ENCODE measurements at regions not wholly inside any gene's neighbourhood (a gene's known extent, or its start where the extent isn't known, plus 50 kb on each side); places are given as distances from the start of the nearest gene placed in this dataset.

DNA sequence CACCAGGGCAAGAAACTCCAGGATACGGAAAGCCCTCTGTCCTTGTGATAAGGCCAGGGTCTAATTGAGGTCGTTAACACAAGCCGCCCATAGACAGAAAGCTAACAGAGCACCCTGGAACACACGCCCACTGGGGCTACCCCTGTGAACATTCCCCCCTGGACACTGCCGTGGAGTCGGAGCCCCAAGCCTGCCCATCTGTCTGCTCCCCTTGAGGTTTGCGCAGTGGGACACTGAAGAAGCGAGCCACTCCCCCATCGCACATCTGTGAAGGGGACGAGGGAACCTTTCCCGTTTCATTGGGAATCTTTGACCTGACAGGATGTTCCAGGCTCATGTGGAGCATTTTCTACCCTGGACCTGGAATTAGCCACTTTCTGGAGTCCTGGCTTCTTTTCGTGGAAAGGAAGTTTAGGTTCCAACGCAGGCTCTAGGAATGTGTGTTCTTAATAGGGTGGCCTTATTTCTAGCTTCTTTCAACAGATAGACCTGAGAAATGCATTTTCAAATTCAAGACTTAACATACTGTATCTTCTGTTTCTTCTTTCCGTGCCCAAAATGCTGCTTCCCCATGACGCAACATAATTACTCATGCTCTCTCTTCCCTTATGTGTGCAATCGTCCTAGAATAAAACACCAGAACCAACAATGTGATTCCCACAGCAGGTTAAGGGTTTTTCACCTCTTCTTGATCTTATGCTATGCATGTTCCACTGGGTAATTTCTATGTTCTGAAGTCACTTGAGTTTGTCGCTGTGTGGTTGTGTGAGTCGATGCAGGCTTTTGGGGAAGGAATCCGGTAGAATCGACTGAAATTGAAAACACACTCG lies 161.1 kb downstream of the ERMARD start:
- H3K4me3 ChIP-seq (ENCODE audit: low read depth, low read length): no peak overlapping the region
- DNase-seq (ENCODE audit: low read depth): no peak
- TF ChIP-seq, protein P1, sequence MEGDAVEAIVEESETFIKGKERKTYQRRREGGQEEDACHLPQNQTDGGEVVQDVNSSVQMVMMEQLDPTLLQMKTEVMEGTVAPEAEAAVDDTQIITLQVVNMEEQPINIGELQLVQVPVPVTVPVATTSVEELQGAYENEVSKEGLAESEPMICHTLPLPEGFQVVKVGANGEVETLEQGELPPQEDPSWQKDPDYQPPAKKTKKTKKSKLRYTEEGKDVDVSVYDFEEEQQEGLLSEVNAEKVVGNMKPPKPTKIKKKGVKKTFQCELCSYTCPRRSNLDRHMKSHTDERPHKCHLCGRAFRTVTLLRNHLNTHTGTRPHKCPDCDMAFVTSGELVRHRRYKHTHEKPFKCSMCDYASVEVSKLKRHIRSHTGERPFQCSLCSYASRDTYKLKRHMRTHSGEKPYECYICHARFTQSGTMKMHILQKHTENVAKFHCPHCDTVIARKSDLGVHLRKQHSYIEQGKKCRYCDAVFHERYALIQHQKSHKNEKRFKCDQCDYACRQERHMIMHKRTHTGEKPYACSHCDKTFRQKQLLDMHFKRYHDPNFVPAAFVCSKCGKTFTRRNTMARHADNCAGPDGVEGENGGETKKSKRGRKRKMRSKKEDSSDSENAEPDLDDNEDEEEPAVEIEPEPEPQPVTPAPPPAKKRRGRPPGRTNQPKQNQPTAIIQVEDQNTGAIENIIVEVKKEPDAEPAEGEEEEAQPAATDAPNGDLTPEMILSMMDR (conservative IDR thresholded peaks at IDR 0.05; ENCODE audit: low read depth, low read length): no peak

DNA sequence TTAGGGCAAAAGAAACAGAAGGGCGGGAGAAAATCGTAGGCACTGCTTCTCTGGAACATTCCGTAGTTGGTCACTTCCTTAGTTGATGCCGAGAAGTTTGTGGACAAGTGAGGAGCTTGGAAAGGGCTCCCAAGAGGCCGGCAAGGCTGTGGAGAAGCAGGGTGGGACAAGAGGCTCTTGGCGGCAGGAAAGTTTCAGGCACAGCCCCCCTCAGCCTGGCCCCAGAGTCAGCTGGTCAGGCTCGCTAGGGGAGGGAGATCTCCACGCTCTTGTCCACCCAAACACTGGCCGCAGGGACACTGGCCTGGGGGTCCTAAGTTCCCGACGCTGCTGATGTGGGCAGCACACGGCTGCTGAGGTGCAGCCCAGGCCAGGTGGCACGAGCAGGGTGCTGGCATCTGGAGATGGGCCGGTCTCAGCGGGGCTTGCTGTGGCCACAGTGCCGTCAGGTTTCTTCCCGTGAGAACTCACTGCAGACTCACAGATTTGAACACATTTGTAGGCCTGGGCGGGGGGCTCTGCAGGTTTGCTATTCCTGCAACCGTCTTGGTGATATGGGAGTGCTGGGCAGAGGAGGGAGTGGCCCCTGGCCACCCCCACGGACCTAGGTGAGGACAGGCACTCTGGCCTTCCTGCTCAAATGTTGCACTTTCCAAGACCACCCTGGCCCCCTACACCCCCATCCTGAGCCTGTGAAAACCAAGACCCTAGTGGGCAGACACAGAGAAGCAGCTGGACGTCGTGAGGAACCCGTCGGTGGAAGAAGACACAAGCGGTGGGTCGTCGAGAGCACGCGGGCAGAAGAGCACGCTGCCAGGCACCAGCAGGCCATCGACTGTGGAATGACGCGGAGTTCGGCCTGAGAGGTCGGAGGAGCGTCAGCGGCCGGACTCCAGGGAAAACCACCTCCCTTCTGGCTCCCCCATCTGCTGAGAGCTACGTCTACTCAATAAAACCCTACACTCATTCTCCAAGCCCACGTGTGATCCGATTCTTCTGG lies 160.1 kb downstream of the ERMARD start:
- DNase-seq (ENCODE audit: low read depth): no peak
- no peak overlapping the region for H3K4me3 ChIP-seq (ENCODE audit: low read depth, low read length)
- TF ChIP-seq, protein P1 (conservative IDR thresholded peaks at IDR 0.05; ENCODE audit: low read depth, low read length): no peak

DNA sequence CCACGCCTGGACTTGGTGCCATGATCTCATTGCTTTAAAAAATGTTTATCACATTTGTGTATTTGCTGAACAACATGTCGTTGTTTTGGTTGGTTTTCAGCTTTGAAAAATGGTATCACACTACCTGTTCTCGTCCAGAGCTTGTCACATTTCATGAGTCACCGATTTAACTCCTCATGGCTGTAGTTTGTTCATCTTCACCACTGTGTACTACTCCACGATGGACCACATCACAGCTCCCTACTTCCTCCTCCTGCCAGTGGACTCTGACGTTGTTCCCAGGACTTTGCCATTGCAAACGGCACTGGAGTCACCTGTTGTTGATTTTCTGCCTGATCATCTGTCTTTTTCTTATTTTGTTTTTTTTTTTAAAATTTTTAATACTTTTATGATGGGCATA lies 157.7 kb downstream of the ERMARD start:
- TF ChIP-seq, protein P1 (conservative IDR thresholded peaks at IDR 0.05; ENCODE audit: low read depth, low read length): no peak
- H3K4me3 ChIP-seq (ENCODE audit: low read depth, low read length): no peak overlapping the region
- no peak for DNase-seq (ENCODE audit: low read depth)

DNA sequence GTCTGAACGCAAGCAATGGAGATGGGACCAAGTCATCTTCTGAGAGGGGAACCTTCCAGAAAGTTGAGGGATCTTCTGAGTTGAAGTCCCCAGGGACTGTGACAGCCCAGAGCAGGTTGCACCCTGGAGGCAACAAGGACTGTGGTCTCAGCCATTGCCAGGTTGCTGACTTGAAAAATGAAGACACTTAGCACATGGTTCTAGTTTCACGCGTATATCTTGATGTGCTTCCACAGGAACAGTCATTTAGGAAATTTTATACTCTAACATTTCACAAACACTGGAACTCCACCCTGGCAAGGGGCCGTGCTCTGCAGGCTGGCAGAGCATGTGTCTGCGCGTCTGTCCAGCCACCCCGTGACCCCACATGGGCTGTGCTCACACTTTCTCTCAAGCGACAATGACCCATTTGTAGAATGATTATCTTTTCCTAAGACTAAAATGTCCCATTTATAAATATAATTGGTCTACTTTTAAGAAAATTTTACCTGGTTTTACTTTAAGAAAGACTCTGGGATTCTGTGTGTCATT lies 157.0 kb downstream of the ERMARD start:
- TF ChIP-seq, protein P1 (conservative IDR thresholded peaks at IDR 0.05; ENCODE audit: low read depth, low read length): no peak
- DNase-seq (ENCODE audit: low read depth): no peak
- no peak overlapping the region for H3K4me3 ChIP-seq (ENCODE audit: low read depth, low read length)

DNA sequence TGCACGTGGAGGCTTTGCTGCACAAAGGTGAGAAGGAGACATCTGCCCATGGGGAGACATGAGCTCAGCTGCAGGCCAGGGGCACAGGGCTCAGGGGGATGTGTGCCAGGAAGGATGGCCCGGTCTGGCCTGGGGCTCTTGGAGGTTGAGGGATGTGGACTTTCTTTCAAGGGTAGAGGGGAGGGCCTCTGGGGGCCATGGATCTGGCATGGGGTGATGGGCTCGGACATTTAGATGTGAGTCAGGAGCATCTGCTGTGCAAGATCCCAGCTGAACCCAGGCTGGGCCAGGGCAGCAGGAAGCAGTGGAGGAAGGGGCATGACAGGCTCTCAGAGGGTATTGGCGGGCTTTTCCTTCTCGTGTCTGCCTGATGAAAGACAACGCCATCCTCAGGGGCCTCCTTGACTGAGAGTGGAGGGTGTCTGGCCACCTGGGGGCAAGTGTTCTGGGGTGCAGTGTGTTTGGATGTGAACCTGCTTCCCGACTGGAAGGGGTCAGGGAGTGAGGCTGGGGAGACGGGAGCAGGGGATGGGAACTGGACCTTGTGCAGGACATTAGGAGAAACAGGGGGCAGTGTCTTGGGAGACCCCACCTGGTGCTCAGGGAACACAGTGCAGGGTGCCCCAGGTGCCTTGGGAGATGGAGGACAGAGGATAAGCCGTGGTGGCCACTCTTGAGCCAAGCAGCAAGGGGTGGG lies 156.1 kb downstream of the ERMARD start:
- DNase-seq (ENCODE audit: low read depth): no peak
- TF ChIP-seq, protein P1 (conservative IDR thresholded peaks at IDR 0.05; ENCODE audit: low read depth, low read length): no peak
- no peak overlapping the region for H3K4me3 ChIP-seq (ENCODE audit: low read depth, low read length)

DNA sequence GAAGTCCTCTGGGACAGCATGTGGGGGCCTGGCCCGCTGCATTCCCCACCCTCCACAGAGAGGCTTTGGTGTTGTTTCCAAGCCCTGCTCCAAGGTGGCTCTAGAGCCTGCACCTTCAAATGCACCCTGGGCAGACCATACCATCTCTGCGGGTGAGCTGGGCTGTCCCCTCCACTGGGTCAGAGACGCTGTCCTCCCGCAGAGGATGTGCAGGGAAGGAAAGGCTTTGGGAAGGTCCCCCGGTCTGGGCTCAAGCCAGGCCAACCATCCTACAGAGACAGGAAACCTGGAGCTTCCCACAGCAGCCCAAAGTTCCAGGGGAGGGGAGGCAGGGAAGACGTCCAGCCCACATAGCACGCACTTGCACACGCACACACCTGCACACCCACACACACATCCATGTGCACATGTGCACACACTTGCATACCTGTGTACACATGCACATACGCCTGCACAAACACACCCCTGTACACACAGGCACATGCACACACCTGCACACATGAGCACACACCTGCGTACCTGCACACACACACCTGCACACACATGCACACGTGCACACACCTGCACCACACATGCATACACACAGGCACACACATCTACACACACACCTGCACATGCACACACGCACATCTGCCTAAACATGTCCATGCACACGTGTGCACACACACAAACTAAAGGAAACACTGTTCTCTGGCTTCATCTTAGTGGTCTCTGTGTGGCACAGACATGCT lies 155.4 kb downstream of the ERMARD start:
- TF ChIP-seq, protein P1 (conservative IDR thresholded peaks at IDR 0.05; ENCODE audit: low read depth, low read length): no peak
- H3K4me3 ChIP-seq (ENCODE audit: low read depth, low read length): no peak overlapping the region
- no peak for DNase-seq (ENCODE audit: low read depth)

Measured in epithelial cell of proximal tubule (primary cell).